HTR-8/SVneo (cell line): ENCODE measurements at regions not wholly inside any gene's neighbourhood (a gene's known extent, or its start where the extent isn't known, plus 50 kb on each side); places are given as distances from the start of the nearest gene placed in this dataset.
A peak's percentile ranks its signal among the peaks of the same experiment; 100 is the strongest.
"Not testable (repeated sequence)": the region's sequence is repeated elsewhere in the genome, so short reads cannot be mapped to it uniquely, and the experiment has no call there.

ENCODE experiments used
- DNase-seq: peaks from one replicate; pipeline ENCODE4 v3.0.0; 2011; ENCODE audit warnings: low spot score, mixed read lengths; ENCODE audit not compliant: insufficient read length
- FAIRE-seq: peaks from 2 replicates; lab custom pipeline; 2011; peaks lifted over from hg19 to GRCh38; lab: Jason Lieb, UNC

DNA sequence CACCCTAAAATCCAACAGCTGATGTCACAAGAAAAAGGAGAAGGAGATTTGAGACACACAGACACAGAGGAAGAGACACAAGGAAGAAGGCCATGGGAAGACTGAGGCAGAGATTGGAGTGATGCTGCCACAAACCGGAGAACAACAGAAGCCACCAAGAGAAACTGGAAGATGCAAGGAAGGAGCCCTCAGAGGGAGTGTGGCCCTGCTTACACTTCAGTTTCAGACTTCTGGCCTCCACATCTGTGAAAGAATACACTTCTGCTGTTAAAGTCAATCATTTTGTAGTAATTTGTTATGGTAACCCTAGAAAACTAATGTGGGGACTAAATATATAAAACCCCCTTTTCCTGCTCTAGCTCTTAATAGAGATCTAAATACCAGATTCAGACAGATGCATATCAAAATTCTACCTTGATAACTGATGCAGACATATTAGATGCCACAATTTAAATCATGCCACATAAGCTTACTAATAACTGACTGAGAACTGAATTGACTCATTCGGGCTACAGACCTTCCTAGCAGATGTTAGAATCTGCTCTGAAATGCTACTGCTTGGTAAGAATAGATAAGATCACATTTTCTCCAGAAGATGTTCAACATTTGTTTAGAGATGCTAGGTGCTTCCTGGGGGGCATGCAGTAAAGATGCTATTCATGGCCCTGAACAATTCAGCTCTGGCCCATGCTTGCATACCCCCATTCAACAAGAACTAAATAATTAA is 113.1 kb upstream of the CCND2 start:
- DNase-seq (no peak), FAIRE-seq (peak; percentile 52)

DNA sequence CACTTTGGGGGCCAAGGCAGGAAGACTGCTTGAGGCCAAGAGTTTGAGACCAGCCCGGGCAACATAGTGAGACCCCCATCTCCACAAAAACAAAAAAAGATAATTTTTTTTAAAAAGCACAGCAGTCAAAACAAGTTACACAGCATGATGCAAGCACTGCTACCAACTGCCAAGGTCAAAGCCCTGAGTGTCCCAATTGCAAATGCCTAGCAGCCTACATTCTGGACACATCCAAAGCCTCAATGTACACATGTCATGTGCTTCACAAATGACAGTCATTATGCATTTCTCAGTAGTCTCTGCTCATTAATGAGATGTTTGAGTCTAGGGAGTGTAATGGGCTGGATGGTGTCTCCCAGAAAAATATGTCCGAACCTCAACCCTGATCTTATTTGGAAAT is 113.7 kb upstream of the CCND2 start:
- FAIRE-seq: no peak
- DNase-seq: no peak

DNA sequence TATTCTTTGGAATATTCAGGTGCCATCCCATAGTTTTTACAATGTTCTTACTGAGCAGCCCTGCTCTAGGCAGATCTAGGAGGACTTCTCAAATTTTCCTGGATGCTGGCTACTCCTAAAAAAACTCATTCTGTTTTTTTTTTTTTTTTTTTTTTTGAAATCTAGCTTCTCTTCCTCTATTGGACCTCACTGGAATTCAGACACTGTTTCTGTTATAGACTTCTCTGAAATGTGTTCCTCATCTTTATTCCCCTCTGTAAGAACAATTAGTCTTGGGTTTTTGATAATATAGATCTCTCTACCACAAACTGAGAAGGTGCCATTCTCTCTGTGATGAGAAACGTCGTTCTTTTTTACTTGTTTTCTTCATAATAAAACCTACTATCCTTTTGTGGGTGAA is 115.3 kb upstream of the CCND2 start:
- FAIRE-seq: no peak
- DNase-seq: no peak

DNA sequence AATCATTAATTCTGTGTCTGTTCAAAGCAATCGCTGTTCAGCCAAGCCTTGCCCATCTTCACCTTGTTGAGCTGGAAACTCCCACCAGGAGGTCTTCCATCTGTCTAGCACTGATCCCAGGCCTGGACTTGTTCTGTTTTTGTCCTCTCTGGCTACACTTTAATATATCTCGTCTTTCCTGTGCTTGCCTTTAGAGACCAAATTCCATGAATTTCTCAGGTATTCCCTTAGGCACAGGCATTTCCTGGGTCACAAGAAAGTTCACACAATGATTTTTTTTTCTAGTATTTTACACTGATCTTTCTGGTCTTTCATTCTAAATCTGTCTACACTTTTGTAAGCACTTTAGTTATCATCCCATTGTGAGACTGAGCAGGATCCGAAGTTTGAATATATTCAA is 116.4 kb upstream of the CCND2 start:
- no peak for FAIRE-seq
- peak; percentile 43 for DNase-seq

DNA sequence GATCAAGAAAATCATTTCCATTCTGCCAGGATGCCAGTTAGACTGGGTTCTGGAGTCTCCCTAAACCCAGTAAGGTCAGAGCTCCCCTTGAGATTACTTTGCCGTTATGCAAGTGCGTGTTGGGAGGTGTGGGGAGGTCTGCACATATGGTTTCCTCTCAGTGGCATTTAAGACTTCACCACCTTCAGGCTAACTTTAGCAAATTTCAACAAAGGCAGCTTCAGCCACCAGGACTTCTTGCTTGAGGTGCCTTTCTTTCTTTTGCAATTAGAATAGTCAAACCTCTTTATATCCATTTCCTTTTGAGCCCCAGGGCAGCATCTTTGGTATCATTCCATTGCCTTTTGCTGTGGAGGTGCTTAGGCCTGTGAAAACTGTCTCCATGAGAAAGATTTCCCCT is 117.2 kb upstream of the CCND2 start:
- FAIRE-seq (no peak), DNase-seq (no peak)

DNA sequence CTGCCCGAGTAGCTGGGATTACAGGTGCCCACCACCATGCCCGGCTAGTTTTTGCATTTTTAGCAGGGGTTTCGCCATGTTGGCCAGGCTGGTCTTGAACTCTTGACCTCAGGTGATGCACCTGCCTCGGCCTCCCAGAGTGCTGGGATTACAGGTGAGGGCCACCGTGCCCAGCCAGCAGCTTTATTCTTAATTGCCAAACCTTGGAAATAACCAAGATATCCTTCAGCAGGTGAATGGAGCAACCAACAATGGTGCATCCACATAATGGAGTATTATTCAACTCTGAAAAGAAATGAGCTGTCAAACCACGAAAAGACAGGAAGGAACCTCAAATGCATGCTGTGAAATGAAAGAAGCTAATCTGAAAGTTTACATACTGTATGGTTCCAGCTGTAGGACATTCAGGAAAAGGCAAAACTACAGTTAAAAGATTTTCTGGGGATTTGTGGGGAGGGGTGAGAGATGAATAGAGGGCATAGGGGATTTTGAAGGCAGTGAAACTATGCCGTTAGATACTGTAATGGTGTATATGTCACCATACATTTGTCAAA is 118.8 kb upstream of the CCND2 start:
- DNase-seq: no peak
- no peak for FAIRE-seq

DNA sequence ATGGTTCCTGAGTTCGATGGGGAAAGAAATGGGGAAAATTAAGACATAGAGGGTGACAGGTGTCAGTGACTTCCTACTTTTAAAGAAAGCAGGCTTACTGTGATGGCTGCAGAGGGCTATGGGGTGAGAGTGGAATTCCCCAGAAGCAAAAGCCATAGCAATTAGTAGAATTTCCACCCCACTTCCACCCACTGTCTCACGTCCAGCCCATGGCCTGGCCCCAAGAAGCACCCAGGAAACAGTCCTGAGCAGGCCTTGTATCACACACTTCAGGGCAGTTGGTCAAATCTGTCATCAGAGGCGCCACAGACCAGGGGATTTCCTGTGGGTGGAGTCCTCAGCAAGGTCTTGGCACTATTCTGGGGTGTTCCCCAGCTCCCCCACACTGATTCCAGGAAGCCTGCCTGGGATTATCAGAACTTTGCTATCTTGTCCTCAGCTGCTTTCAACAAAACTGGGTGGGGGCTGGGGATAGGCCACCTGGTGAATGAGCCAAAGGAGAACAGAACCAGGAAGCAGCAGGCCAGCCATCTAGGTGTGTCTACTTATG is 120.1 kb upstream of the CCND2 start:
- DNase-seq (no peak), FAIRE-seq (no peak)

DNA sequence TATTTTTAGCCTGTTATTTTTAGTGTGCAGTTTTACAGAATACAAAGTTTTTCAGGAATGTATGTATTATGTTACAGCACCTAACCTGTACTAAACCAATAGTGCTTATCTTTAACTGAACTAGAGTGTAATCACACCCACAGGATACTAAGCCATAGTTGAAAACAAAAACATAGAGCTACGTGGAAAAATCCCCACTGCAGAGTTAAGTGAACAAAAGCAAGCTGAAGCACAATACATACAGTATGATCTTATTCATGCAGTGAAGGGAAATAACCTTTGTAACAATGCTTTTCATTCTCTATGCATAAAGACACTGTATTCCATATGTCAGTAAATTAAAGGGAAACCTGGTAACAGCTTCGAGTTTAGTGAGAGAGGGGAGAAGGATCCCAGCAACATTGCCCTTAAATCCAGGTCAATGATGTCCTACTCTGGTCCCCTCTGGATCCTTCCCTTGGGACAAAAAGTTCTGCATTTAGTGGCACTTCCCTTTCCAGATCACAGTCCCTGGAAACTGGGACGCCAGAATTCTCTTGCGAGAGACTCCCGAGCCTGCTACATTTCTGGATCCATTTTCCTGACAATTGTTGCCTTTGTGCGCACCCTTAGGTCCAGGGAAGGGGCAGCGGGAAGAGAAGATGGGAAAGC is 121.3 kb upstream of the CCND2 start:
- no peak for FAIRE-seq

DNA sequence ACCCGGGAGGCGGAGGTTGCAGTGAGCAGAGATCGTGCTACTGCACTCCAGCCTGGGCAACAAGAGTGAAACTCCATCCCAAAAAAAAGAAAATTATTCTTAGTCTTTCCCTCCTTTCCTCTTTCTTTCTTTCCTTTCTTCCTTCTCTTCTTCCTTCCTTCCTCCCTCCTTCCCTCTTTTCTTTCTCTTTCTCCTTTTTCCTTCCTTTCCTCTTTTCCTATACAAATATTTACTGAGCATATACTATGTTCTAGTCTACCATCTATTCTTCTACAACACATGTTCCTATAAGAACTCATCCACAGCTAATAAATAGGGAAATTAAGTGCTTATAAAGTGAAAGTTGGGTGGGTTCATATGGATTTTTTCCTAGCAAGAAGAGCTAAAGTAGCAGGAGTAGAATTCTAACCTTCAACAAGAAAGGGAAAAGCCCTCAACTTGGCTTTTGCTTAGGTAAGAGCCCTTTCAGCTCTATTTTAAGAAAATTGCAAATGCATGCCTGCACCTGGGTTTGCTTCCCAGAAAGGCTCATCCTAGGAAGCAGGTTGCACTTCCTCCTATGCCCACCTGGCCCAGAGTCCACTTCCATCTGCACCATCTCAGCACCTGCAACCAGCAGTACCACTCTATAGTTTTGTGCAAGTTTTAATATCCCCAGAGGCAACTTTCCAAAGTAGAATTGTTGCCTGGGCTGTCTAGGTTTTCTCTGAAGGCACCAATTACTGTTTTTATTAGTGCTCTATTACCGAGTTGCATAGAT is 122.0 kb upstream of the CCND2 start:
- no peak for DNase-seq
- FAIRE-seq: no peak

More for the DNA sequence above, 121.3 kb upstream of the CCND2 start:
- DNase-seq: no peak

DNA sequence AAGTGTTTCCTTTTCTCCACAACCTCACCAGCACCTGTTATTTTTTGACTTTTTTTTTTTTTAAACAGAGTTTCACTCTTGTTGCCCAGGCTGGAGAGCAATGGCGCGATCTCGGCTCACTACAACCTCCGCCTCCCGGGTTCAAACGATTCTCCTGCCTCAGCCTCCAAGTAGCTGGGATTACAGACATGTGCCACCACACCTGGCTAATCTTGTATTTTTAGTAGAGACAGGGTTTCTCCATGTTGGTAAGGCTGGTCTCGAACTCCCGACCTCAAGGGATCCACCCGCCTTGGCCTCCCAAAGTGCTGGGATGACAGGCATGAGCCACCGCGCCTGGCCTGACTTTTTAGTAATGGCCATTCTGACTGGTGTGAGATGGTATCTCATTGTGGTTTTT is 123.2 kb upstream of the CCND2 start:
- not testable (repeated sequence) for DNase-seq, FAIRE-seq

DNA sequence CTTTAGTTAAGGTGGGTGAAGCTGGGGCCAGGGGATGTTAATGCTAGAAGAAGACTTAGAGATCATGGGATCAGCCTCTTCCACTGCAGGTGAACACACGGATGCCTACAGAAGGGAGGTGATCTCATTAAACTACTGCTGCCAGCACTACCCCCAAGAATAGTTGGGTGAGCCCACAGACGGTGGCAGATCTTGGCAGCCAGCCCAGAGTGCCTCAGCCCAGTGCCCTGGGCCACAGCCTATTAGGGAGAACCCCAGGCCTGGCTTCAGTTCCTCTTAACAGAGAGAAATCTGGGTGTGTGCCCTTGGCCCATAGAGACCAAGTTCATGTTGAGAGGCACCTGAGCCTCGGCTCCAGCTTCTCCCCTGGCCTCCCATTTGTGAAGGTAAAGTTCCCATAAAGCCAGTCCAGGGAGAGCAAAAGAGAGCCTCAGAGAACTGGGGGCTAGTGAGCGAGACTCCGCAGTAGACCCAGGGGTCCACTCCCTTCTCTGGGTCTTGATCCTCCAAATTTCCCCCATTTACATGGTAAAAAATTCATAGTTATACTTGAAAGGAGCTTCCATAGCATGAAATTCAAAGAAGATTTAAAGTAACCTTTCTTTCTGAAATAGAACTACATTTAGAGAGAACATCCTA is 125.0 kb upstream of the CCND2 start:
- FAIRE-seq: no peak
- DNase-seq: no peak

DNA sequence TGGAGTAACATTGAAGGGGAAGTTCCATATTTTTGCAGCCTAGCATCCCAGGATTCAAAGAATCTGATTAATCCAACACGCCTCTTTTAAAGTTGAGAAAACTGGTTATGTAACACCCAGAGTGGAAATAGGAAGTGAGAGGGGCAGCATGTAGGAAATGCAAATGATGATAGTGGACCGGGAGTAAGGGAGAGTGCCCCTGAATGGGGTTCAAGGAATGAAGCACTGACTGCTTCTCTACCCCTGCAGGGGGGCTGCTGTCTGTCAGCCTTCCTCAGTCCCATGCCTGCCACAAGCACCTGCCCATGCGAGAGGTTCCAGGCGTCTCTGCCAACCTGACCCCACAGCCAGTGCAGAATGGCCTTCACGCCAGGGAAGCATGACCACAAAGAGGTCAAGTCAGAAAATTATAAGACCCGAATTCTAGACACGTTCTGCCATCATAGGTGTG is 126.5 kb upstream of the CCND2 start:
- FAIRE-seq: no peak

DNA sequence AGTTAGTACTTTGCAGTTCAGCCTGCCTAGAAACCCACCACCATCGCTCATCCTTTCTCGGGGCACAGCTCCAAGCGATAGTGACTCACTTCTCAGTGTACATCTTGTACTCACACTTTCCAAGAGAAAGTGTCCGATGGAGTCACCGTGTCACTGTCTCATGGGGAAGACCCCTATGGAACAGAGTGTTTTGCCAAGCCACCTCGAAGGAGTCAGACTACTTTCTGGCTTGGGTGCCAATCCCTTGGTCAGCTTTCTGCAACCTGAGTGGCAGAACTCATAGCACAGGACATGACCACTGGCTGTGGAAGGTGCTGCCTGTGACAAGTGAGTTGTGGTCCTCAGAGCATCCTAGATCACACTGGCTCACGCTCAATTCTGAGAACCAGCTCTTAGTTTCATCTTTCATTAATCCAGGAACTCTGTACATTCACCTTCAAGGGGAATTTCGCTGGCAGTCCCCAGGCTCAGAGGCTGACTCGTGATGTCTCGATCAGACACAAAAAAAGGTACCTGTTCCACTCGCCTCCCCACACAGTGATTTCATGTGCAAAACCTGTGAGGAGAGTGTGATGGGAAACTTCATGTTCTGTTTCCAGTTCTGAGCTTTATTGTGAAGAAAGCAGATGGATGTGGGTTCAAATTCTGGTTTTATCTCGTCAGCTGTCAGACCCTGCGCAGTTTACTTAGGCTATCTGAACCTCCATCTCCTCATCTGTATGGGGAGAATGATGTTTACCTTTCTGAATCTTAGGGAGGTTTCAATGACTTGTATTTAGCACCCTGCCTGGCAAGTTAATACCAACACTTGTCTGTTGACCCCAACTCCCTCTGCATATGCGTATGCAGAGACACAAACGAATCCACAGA is 127.3 kb upstream of the CCND2 start:
- DNase-seq: no peak
- peak; percentile 64 for FAIRE-seq

More for the DNA sequence above, 126.5 kb upstream of the CCND2 start:
- no peak for DNase-seq

DNA sequence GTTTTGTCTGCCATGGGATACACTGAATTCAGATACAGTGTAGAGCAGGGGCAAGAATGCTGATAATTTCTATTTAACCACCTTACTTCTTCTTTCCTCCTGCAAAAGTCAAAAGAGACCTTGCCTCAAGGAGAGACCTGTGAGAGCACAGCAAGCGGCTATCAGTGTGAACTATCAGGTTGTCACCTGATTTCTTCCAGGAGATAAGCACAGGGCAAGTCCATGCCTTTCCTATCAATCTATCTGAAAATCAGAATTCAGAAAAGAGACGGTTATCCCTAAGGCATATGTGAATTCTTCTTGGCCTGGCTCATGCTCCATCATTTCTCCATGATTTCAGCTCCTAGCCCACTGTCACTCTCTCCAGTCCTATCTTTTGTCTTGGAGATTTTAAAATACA is 128.9 kb upstream of the CCND2 start:
- DNase-seq: no peak
- no peak for FAIRE-seq

DNA sequence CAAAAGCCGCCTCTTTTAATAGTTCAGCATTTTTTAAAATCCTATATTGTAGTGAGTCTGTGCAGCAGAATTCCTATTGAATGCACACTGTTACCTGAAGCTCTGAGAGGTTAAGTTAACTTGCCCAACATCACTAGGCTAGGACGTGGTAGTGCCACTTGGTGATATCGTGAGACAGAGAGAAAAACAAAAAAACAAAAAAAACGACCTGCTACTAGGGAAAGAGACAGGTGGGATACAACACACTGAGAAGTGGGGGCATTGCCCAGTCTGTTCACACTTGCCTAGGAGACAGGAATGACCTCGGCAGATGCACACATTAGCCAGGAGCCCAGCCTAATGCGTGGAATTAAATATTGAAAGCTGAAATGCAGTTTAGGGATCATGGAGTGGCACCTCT is 129.7 kb upstream of the CCND2 start:
- peak; percentile 54 for FAIRE-seq
- no peak for DNase-seq

DNA sequence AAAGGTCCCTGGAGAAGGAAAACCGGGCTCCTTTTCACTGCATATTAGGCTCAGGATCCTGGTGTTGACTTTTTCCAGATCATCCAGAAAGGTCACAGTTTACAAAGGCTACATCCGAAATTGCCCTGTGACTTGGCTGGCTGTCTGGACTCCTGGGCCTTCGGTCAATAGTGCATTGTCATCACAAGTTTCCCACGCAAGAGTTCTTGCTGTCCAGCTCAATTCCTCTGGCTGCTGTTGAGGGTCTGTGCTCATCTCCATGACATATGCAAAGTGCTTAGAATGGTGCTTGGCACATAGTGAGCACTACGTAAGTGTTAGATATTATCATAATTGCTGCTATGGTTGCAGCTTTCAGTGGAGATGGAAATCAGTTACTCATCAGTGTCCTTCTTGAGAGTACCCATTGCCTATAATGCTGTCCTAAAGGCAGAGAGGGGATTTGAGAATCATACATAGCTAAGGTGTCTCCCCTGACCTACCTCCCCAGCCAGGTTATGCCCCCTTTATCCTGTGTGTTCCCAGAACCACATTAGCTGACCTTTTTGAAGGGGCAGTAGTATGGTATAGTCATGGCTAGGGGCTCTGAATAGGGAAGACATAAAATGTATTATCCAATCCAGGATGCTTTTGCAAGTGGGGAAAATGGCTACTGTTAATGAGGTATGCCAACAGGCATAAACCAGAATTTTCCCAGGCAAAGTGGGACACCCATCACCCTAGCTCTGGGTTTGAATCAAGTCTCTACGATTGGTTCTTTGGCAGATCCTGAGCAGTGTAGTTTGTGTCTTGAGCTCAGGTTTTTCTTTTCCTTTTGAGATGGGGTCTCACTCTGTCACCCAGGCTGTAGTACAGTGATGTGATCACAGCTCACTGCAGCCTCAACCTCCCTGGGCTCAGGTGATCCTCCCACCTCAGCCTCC is 132.0 kb upstream of the CCND2 start:
- no peak for DNase-seq
- FAIRE-seq: peak; percentile 76

DNA sequence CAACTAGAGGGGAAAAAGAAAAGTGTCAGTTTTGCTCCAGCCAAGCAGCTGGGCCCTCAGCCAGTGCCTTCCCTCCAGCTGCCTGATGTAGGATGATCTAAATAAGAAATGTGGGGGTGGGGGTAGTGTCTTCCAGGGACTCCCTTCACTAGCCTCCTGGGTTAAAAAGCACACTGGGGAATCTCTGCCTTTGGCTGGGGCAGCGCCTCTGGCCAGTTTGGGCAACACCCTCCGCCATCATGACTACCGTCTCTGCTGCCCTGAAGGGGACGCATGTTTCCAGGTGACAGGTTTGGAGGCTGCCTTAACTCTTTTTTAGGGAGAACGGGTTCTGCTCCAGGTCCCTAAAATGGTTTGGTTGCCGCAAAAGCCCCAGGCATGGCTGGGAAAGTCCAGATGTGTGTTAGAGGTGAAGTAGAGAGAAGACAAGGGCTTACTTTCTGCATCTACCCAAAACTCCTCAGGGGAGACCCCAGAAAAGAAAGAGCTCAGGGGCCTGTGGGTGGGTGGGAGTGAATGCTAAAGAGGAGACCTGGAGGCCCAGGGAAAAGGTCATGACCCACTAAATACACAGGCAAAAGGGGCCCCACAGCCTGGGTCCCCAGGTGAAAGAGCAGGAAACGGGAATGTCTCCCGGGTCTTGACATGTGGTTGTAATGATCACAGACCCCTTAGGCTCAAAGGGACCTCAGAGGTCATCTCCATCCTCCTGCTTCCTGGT is 132.8 kb upstream of the CCND2 start:
- DNase-seq (no peak), FAIRE-seq (no peak)

DNA sequence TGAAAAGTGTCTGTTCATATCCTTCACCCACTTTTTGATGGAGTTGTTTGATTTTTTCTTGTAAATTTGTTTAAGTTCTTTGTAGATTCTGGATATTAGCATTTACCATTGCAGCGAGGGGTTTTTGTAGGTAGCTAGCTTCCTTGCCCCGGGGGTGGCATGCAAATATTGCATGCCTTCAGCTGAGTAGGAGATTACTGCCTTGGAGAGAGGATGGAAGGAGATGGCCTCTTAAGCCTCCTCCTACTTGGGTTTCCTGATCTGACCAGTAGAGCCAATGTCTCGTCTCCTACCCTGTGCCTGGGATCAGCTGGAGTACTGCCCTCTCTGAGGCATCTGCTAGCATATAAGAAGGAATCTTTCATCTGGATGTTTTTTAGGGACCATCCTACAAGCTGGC is 134.4 kb upstream of the CCND2 start:
- DNase-seq (no peak), FAIRE-seq (no peak)
